CD4-positive, alpha-beta T cell (primary cell): ENCODE measurements at regions not wholly inside any gene's neighbourhood (a gene's known extent, or its start where the extent isn't known, plus 50 kb on each side); places are given as distances from the start of the nearest gene placed in this dataset.
"Not testable (repeated sequence)": the region's sequence is repeated elsewhere in the genome, so short reads cannot be mapped to it uniquely, and the experiment has no call there.

Experiments used
- ATAC-seq: fragments of 200-7000 bp; cut with Tn5 transposase; one replicate; pipeline ENCODE4 v1.10.0; 2022; ENCODE audit warnings: mild to moderate bottlenecking; ENCODE audit not compliant: poor library complexity
- CTCF ChIA-PET: fragments of 350-600 bp; sonication (Branson Sonifier 250); formaldehyde crosslinking; loops from one replicate; lab custom pipeline; 2021; ENCODE audit warnings: antibody characterized with exemption, inconsistent platforms; lab: Charles Lee
- POLR2A ChIA-PET: fragments of 350-600 bp; sonication (Branson Sonifier 250); formaldehyde crosslinking; loops from one replicate; lab custom pipeline; 2021; ENCODE audit warnings: antibody characterized with exemption, inconsistent platforms; lab: Charles Lee
- DNase-seq, 14 experiments: peaks; one replicate each; pipeline ENCODE4 v3.0.0-alpha.2; 2013 to 2020; ENCODE audit warnings: mixed read lengths in 2 of 14
- H3K27ac ChIP-seq, 2 donors: one replicate each; pipeline versions ENCODE4 v1.5.1 to v1.7.0; 2013; ENCODE audit warnings: low read length in 2 of 2, low read depth in 1 of 2, mild to moderate bottlenecking in 1 of 2
- H3K27me3 ChIP-seq, 2 experiments: 1 replicate in 1 of 2; 2 replicates in 1 of 2; pipeline versions ENCODE4 v1.6.1 to v1.7.0; 2013; ENCODE audit warnings: low read length in 2 of 2, control low read depth in 1 of 2, mild to moderate bottlenecking in 1 of 2, moderate library complexity in 1 of 2; ENCODE audit not compliant: insufficient read depth in 2 of 2, control insufficient read depth in 1 of 2
- H3K36me3 ChIP-seq: one replicate; pipeline ENCODE4 v1.6.1; 2013; ENCODE audit warnings: low read length, control low read depth; ENCODE audit not compliant: insufficient read depth
- H3K4me1 ChIP-seq: one replicate; pipeline ENCODE4 v1.6.1; 2013; ENCODE audit warnings: low read length, control low read depth; ENCODE audit not compliant: insufficient read depth
- H3K4me3 ChIP-seq: one replicate; pipeline ENCODE4 v1.5.1; 2013; ENCODE audit warnings: mild to moderate bottlenecking, low read length, moderate library complexity
- H3K9me3 ChIP-seq, 2 experiments: 1 replicate in 1 of 2; 2 replicates in 1 of 2; pipeline versions ENCODE4 v1.6.1 to v1.7.0; 2013; ENCODE audit warnings: low read length in 2 of 2, mild to moderate bottlenecking in 2 of 2, control low read depth in 1 of 2, moderate library complexity in 1 of 2; ENCODE audit not compliant: control insufficient read depth in 1 of 2, insufficient read depth in 1 of 2
- H3K27ac Mint-ChIP-seq: one replicate; pipeline ENCODE4 v1.8.0; 2020; ENCODE audit warnings: mixed read lengths
- H3K27me3 Mint-ChIP-seq: one replicate; pipeline ENCODE4 v1.8.0; 2021; ENCODE audit warnings: mixed read lengths
- H3K36me3 Mint-ChIP-seq: one replicate; pipeline ENCODE4 v1.8.0; 2021; ENCODE audit warnings: low read depth, mixed read lengths
- H3K4me1 Mint-ChIP-seq: one replicate; pipeline ENCODE4 v1.8.0; 2021; ENCODE audit warnings: low read depth, mixed read lengths
- H3K4me3 Mint-ChIP-seq: one replicate; pipeline ENCODE4 v1.8.0; 2020; ENCODE audit warnings: mild to moderate bottlenecking, mixed read lengths
- H3K9me3 Mint-ChIP-seq: one replicate; pipeline ENCODE4 v1.8.0; 2020; ENCODE audit warnings: mixed read lengths
- intact Hi-C, 2 experiments: fragments of 100-400 bp; cut with DNase I in 1 of 2; cut with micrococcal nuclease in 1 of 2; formaldehyde crosslinking; loops; one replicate each; pipeline versions ENCODE4 v1.15.1 to v1.9.0; 2023 to 2025; cut with DNase I, micrococcal nuclease
- TF ChIP-seq, protein P1 (sequence below): fragments of 200-600 bp; IDR thresholded peaks from one replicate; pipeline ENCODE4 v1.8.0; 2022; ENCODE audit warnings: antibody characterized with exemption, mild to moderate bottlenecking

DNA sequence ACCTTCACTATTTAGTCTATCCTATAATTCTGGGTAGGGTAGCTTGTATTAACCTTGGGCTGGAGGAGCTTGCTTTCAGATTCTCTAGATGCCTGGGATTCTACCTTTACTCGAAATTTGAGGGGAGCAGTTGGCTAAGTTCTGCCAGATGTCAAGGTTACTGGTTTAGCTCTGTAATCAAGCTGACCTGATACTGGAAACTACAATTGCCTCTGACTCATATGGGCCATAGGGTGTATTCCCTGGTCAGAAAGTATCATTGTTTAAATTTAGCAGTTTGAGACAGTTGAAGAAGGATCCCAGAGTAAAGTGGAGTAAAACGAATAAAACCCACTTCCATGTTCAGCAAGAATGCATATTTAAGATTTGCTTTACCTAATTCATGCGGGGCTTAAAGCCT, 337.6 kb downstream of the SPIN4 start:
- H3K4me3 Mint-ChIP-seq, result no peak overlapping the region
- H3K36me3 Mint-ChIP-seq, result no peaks in the 10 kb centered on the region
- no peaks in the 10 kb centered on the region for H3K27me3 Mint-ChIP-seq
- H3K27ac Mint-ChIP-seq, result no peak overlapping the region
- Histone ChIP-seq H3K36me3 (no peaks in the 10 kb centered on the region), H3K27ac (no peak overlapping the region), H3K4me1 (no peaks in the 10 kb centered on the region), H3K4me3 (no peak overlapping the region), H3K27me3 (no peaks in the 10 kb centered on the region), H3K9me3 (no peaks in the 10 kb centered on the region)
- ChIA-PET CTCF (interaction anchor here (0.5 kb wide), 1 partner anchor 25 kb away, joined by 4 read pairs; no protein-coding TSS in a partner anchor), POLR2A (no interaction called here)
- no peak for ATAC-seq
- intact Hi-C loops, result no loop called here
- H3K9me3 Mint-ChIP-seq, result peaks cover 3% of the 10 kb centered on the region
- no peak for DNase-seq
- TF ChIP-seq, protein P1, sequence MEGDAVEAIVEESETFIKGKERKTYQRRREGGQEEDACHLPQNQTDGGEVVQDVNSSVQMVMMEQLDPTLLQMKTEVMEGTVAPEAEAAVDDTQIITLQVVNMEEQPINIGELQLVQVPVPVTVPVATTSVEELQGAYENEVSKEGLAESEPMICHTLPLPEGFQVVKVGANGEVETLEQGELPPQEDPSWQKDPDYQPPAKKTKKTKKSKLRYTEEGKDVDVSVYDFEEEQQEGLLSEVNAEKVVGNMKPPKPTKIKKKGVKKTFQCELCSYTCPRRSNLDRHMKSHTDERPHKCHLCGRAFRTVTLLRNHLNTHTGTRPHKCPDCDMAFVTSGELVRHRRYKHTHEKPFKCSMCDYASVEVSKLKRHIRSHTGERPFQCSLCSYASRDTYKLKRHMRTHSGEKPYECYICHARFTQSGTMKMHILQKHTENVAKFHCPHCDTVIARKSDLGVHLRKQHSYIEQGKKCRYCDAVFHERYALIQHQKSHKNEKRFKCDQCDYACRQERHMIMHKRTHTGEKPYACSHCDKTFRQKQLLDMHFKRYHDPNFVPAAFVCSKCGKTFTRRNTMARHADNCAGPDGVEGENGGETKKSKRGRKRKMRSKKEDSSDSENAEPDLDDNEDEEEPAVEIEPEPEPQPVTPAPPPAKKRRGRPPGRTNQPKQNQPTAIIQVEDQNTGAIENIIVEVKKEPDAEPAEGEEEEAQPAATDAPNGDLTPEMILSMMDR, result no peak
- H3K4me1 Mint-ChIP-seq, result no peaks in the 10 kb centered on the region

DNA sequence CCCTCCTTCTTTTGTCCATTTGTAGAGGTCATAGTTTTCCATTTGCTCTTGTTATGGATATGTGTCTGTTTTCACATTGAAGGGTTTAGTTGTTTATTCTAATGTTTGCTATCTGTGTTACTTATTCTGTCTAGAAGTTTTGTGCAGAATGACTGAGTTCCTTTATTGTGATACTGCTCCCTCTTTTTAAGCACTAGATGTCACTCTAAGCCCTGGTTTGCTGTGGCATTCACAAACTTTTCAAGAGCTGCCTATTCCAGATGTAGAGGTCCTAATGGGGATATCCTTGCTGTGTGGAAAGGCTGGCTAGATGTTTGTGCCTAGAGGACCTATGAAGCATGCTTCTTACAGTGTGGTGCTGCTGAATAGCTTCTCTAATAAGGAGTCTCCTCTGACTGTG, 338.6 kb downstream of the SPIN4 start:
- intact Hi-C loops, result no loop called here
- Mint-ChIP-seq H3K36me3 (no peaks in the 10 kb centered on the region), H3K4me3 (no peak overlapping the region), H3K27ac (no peak overlapping the region), H3K9me3 (peaks cover 3% of the 10 kb centered on the region), H3K27me3 (no peaks in the 10 kb centered on the region), H3K4me1 (no peaks in the 10 kb centered on the region)
- Histone ChIP-seq H3K4me1 (no peaks in the 10 kb centered on the region), H3K27me3 (no peaks in the 10 kb centered on the region), H3K9me3 (no peaks in the 10 kb centered on the region), H3K4me3 (no peak overlapping the region), H3K27ac (no peak overlapping the region), H3K36me3 (no peaks in the 10 kb centered on the region)
- TF ChIP-seq, protein P1, result no peak
- ATAC-seq (no peak), DNase-seq (no peak)
- CTCF ChIA-PET, result no interaction called here
- POLR2A ChIA-PET, result no interaction called here

DNA sequence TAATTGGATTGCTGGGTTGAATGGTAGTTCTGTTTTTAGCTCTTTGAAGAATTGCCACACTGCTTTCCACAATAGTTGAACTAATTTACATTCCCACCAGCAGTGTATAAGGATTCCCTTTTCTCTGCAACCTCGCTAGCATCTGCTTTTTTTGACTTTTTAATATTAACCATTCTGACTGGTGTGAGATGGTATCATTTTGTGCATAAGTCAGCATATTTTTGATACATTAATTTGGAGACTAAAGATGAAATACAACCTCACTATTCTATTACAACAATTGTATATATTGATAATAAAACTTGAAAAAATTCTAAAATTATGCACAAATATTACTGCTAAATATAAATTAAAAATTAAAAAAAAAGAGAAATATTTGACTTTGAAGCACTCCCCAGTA, 350.9 kb downstream of the SPIN4 start:
- POLR2A ChIA-PET, ATAC-seq, H3K9me3 Mint-ChIP-seq, intact Hi-C loops, H3K4me3 Mint-ChIP-seq, CTCF ChIA-PET, H3K4me1 ChIP-seq, H3K4me1 Mint-ChIP-seq, H3K4me3 ChIP-seq, H3K27me3 ChIP-seq, H3K9me3 ChIP-seq, H3K27ac ChIP-seq, H3K27ac Mint-ChIP-seq, DNase-seq, H3K36me3 ChIP-seq, H3K27me3 Mint-ChIP-seq, H3K36me3 Mint-ChIP-seq: not testable (repeated sequence)
